ENCODE measurements at regions not wholly inside any gene's neighbourhood (a gene's known extent, or its start where the extent isn't known, plus 50 kb on each side); places are given as distances from the start of the nearest gene placed in this dataset.
A peak's percentile ranks its signal among the peaks of the same experiment; 100 is the strongest.

DNA sequence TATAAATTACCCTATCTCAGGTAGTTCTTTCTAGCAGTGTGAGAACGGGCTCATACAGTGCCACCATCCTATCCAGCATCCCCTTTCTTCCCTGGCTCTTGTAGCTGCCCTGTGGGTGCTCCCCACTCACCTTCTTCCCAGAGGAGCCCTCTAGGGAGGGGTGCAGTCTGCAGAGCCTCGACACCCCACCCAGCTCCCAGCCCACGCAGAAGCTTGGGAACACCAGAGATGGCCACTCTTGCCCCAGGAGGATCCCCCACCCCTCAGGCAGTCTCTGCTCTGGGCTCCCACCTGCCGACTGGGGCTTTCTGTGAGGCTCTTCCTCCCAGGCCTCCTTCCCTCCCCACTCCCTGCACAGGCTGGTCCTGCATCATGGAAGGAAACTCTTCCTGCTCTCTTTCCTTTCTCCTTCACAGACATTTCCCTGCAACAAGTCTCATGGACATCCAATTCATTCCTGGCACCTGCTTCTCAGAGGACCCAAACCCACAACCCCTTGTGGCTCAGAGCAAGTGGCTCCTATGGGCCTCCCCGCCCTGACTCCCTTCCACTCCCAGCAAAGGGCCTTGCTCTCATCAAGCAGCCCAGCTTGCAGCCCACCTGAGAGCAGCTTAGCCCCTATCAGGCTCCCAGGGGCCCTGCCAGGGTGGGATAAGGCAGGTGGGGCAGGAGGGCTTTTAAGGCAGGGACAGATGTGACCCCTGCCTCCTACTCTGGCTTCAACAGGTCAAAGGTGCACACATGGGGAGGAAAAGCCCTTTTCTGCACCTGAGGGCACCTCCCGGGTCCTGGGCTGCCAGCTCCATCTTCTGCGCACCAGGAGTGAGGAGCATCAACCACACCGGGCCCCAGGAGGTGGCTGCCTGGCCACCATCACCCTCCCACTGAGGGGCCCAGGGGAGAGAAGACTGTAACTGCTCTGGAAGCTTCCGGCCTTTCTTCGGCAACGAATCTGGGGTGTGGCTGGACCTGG is 263.8 kb upstream of the TNRC6C start:
- DNase-seq: peak; percentile 2

DNA sequence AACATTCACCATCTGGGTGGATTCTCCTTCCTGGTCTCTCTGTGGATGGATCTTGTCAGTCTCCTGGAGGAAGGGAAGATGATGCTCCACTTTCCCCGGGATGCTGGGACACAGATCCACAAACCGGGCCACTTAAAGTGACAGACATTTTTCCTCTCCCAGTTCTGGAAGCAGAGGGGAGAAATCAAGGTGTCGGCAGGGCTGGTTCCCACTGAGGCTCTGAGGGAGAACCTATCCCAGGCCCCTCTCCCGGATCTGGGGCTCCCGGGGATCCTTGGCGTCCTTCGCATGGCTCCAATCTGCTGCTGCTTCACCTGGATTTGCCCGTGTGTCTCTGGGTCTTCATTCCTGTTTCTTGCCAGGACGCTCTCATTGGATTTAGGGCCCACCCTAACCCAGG is 263.1 kb upstream of the TNRC6C start:
- no peak for DNase-seq

DNA sequence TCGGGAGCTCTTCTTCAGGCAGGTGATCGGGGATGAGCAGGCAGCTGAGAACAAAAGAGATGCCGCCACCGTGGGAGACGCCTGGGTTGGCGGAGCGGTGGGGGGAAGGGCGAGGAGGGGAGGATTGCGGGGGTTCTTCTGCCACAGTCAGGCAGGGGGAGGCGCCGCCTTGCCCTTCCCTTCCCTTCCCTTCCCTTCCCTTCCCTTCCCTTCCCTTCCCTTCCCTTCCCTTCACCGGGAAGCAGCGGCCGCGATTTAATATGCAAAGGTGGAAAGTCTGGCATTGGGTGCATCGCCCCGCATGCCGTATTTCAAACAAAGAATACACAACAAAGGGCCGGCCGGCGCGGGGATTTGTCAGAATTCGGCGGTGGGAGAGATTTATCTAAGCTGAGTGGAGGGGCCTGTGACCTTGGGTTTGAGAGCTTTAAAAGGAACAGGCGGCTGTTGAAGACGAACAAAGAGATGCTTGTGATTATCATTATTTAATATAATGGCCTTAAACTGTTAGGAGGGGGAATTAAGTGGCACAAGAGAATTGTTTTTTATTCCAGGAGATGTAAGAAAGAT is 262.3 kb upstream of the TNRC6C start:
- no peak for DNase-seq

DNA sequence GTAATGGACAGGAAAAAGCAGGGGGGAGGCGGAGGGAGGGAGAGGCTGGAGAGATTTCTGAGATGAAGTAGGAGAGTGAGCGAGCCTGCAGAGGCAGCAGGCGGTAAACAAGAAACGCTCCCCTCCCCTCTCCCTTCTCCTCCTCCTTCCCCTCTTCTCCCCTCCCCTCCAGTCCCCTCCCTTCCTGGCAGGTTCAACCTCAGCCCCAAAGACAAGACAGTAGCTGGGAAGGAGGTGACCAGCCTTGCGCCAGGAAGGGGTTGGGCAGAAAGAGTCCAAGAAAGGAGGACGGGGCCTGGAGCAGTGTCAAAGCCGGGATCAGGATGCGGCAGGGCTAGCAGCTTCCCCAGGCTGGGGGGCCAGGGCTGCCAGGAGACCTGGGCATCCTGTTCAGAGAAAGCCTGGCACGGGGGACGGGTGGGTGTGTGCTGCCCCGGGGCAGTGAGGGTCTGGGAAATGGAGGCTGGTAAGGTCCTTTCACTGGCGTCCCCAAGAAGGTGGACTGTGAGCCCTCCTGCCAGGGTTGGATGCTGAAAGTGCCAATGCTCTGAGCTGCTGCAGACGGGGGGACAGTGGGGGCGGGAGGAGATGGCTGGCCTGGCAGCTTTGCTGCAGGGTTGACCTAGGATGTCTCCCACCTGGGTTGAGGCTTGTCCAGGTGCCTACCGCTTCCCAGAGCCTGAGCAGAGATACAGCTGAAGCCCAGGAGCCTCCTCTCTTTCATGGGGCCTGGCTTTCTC is 261.6 kb upstream of the TNRC6C start:
- no peak for DNase-seq

DNA sequence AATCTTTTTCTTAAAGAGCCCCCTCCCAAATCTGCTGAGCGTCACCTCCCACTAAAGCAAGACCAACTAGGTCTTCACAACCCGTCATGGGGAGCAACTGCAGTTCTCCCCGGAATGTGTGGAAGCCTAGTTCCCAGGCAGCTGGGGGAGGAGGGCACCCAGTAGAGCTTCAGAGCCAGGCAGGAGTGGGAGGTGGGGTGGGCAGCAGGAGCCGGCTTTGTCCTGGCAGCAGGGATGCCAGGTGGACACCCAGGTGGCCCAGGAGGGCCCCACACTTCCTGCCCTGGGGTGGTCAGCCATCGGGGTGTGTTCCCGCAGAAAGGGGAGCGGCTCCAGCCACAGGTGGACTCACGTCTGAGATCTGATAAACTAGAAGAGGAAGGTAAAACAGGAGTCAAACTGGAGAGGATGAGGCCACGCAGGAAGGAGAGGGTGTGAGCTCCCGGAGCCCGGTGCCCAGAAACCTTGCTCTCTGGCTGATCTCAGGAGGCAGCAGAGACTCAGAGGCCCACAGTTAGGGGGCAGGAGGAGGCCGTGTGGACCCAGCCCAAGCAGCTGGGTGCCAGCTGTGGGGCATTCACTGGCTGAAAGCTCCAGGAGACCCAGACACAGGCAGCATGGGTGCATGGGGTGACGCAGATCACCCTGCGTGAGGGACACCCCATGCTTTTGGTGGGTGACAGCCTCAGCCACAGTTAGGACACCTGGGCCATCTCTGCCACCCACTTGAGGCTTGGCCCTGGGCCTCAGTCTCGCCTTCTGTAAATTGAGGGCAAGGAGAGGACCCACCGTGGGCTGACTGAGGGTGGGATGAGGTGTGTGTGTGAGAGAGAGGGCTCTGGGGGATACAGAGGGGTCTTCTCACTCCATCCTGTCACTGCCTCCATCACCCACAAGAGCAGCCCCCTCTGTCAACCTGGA is 260.8 kb upstream of the TNRC6C start:
- DNase-seq: no peak

DNA sequence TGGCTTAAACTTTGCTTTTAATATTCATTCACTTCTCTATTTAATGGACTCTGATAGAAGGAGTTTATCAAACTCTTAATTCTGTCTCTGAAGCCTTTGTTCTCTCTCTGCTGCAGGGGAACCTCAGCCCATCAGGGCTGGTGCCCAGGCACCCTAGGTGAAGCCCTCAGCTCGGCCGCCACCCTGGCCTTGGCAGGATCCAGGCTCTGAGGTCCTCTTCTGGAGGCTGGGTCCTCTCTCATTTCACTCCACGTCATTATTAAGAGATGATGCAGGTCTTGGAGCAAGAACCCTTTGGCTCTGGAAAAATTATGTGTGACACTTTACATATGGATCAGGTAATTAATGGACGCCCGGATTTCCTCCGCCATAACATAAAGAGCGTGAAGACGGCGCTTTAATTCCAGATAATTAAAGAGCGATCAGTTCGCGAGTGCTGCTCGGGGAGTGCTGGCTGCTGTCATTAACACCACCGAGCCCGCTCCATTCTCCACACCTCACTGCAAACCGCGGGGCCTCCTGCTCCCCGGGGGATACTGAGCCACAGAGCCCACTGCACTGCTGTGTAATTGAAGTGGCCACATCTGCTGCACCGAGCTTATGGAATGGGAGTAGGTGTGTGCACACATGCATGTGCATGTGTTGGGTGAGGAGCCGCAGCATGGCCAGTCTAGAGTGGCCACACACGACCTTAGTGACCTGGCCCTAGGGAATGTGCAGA is 259.4 kb upstream of the TNRC6C start:
- no peak for DNase-seq

DNA sequence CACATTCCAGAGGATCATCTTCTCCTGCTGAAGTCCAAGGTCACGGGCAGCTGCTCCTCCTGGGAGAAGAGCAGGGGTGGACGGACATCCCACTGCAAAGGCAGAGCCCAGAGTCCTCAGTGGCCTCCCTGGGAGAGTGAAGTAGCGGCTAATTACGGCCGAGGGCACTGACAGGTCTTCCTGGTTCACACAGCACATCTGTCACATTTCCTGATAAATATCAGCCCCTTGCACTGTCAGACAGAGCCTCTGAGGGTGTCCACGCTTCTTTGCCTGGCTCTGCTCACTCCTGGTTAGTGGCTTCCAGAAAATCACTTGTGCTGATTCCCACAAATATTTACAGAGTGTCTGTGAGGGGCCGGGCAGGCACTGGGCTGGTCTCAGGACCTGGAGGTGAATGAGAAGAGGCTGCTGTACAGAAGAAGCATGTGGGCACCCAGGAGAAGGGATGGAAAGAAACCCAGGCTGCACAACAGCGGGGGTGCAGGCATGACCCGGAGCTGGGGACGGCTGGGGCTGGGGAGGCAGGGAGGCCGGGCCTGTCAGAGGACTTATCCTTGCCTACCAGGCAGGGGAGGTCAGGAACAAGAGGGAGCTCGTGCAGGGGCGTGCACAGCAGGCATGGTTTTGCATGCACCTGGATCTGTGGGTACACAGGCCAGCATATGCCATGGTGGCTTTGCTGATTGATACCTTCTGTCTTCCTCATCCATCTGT is 258.2 kb upstream of the TNRC6C start:
- no peak for DNase-seq

DNA sequence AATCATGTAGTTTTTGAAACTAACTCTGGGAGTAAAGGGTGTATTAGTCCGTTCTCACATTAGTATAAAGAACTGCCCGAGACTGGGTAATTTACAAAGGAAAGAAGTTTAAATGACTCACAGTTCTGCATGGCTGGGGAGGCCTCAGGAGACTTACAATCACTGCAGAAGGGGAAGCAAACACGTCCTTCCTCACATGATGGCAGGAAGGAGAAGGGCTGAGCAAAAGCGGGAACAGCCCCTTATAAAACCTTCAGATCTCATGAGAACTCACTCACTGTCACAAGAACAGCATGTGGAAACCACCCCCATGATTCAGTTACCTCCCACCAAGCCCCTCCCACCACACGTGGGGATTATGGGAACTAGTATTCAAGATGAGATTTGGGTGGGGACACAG is 256.5 kb upstream of the TNRC6C start:
- no peak for DNase-seq

DNA sequence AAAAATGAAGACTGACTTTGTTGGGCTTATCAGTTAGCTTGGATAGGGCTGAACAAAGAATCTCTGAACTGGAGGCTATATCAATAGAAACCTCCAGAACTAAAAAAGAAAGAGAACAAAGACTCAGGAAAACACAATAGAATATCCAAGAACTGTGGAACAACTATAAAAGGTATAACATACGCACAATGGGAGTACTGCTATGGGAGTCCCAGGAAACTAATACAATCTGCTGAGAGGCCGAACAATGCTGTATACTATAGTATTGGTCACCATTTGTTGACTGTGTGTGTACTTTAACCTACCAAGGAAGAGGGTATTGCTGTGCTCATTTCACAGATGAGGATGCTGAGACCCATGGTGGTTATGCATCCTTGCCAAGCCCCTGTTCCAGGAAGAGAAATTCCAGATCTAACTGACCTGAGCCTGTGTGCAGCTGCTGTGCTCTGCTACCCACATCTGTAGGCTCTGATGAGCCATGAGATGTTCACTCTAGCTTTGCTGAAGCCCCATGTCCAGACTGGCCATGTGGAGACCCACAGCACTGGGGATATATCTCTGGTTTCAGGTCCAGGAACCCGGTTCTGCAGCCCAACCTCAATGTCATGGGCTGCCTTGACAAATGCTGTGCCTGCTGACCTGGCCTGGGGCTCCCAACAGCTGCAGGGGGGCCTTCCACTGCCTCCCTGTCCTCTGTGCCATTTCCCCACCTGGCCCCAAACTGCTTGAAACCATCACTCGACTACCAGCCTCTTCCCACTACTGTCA is 254.3 kb upstream of the TNRC6C start:
- no peak for DNase-seq

DNA sequence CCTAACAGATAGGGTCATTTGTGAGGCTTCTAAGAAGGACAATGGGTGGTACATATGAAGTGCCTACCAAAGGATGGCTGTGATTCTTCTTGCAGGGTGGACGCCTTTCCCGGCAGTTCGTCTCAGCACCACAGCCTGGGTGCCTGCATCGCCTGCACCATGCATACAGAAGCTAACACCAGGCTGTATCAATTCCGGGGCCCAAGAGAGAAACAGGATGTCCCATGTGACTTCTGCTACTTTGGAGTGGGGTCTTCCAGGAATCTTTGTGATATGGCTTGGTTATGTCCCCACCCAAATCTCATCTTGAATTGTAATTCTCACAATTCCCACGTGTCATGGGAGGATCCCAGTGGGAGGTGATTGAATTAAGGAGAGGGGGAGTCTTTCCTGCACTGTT is 251.6 kb upstream of the TNRC6C start:
- DNase-seq: no peak

DNA sequence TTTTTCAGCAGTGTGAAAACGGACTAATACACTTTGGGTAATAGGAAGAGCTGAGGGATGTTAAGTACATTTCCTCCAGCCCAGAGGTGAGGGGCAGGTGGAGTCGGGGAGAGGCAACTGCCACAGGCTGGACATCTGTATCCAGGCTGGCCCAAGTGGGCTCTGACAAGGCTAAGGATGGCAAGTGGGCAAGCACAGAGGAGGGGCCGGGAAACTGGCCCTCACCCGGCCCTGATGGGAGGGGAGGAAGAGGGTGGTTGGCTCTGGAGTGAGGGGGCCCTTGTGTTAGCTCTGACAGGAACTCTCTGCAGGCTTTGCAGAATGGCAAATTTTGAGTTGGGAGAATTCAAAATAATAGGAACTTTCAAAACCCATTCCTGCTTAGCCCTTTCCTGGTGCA is 251.0 kb upstream of the TNRC6C start:
- DNase-seq: peak; percentile 9

DNA sequence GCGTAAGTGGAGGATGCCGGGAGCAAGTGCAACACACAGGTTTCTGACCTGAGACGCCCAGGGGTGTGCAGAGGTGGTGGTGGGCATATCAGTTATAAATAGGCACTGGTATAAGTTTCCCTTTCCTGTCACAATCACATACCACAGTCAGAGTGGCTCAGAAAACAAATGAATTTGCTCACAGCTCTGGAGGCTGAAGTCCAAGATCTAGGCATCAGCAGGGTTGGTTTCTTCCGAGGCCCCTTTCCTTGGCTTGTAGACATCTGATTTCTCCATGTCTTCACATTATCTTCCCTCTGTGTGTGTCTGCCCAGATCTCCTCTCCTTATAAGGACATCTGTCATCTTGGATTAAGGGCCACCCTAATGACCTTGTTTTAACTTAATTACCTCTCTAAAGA is 250.5 kb upstream of the TNRC6C start:
- peak; percentile 10 for DNase-seq

DNA sequence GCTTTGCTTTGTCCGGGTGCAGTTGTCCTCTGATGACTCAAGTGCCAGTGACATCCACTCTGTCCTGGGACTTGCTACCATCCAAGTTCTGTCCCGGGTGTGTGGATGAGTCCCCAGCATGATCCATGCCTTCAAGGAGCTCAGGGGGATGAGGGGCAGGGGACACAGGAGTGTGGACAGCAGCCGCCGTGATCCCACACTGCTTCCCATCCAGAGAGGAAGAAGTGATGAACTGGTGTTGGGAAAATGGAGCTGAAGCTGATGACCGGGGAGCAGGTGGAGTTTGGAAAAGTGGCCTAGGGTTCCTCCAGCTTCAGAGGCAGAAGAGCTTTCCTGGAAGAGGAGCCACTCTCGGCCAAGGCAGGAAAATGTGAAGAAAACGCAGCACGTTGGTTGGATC is 249.6 kb upstream of the TNRC6C start:
- DNase-seq: no peak

DNA sequence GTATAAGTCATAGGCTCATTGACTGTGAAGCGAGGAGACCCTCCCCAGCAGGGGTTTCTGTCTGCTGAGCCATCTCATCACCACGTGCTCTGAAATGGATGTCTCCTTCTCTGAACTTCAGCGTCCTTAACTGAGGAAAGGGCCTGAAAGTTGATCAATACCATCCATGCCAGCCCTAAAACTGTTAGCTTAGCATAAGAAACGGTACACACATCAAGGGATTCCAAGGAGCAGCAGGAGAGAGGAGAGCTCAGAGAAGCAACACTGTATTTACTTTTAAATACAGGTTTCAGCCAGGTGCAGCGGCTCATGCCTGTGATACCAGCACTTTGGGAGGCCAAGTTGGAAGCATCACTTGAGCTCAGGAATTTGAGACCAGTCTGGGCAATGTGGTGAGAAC is 248.9 kb upstream of the TNRC6C start:
- DNase-seq: peak; percentile 6

DNA sequence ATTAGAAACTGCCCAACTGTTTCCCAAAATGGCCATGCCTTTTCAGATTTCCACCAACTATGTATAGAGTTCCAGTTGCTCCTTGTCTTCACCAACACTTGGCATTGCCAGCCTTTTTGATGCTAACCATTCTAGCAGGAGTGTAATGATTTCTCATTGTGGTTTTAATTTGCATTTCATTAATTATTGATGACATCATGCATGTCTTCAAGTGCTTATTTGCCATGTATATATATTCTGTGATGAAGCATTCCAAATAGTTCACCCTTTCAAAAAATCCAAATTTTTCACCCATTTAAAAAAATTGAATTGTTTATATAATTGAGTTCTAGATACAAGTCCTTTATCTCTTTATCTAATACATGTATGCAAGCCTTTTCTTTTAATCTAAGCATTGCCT is 245.9 kb upstream of the TNRC6C start:
- no peak for DNase-seq

DNA sequence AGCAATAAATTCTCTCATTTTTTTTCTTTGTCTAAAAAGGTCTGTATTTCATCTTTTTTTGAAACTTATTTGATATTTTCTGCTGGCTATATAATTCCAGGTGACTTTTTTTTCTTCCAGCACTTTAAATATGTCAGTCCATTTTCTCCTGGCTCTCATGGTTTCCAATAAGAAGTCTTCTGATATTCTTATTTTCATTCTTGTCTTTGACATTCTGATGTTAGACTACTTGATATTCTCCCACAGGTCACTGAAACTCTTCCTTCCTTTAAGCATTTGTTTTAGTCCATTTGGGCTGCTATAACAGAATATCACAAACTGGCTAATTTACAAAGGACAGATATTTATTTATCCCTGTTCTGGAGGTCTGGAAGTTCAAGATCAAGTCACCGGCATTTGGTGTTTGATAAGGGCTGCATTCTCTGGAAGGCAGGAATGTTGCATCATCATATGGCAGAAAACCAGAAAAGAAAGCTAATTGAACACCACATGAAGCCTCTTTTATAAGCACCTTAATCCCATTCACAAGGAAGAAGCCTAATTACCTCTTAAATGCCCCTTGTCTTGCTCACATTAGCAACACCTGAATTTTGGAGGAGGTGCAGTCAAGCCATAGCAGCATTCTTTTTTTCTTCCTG is 242.1 kb upstream of the TNRC6C start:
- no peak for DNase-seq

DNA sequence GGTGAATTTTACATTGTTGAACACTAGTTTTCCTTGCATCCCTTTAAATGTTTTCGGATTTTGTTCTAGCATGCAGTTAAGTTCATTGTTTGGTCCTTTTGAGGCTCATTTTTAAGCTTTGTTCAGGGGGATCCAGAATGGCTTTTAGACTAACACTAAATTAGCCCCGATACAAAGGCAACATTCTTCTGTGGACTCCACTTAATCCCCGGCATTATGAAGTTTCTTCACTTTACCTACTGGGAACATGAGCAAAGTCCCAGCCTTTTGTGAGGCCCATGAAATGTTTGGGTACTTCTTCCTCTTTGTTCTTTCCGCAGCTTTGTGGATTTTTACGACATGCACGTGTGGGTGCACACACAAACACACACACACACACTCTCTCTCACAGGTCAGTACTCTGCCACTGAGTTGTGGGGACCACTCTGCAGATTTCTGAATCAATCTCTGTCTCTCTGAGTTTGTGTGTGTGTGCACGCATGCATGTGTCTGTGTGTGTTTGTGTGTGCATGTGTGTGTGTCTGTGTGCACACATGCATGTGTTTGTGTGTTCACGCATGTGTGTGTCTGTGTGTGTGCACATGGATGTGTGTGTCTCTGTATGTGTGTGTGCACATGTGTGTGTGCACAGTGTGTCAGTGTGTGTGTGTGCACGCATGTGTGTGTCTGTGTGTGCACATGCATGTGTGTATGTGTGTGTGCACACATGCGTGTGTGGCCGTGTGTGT is 240.4 kb upstream of the TNRC6C start:
- DNase-seq: no peak

DNA sequence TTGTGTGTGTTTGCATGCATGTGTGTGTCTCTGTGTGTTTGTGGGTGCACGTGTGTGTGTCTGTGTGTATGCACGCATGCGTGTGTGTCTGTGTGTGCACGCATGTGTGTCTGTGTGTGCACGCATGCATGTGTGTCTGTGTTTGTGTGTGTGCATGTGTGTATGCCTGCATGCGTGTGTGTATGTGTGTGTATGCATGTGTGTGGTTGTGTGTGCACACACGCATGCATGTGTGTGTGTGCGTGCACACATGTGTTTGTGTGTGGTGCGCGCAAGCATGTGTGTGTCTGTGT is 239.9 kb upstream of the TNRC6C start:
- DNase-seq: no peak

DNA sequence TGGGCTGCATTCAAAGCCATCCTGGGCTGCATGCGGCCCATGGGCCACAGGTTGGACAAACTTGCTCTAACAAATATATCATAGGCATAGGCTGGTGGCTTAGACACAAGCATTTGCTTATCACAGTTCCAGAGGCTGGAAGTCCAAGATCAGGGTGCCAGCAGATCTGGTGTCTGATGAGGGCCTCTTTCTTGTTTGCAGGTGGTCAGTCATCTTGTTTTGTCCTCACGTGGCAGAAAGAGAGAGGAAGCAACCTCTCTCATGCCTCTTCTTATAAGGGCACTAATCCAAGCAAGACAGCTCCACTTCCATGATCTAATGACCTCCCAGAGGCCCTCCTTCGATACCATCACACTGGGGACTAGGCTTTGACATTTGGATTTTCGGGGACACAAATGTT is 238.7 kb upstream of the TNRC6C start:
- DNase-seq: no peak

Measured in stimulated activated CD8-positive, alpha-beta memory T cell treated with anti-CD3 and anti-CD28 coated beads, Interleukin-4, amount 100 ng/mL, for 48 hours (primary cell).